ENCODE measurements at regions not wholly inside any gene's neighbourhood (a gene's known extent, or its start where the extent isn't known, plus 50 kb on each side); places are given as distances from the start of the nearest gene placed in this dataset.

DNA sequence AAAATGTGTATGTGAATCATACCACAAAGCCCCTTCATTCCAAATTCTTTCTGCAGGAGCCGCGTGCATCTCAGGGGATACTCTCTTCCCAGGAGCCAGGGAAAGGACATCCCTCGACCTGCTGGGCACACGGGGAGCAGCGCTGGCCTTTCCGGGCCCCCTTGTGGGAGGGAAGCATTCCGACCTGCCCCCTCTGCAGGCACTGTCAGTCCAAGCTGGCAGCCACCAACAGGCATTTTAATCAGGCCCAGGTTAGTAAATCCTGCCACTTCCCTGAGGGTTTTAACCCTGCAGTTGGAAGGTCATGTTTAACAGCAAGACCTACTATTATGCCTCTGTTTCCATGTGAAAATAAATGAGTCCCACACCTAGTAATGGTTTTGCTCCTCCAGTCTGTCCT is 391.5 kb downstream of the SHANK2 start:
- H3K27me3 ChIP-seq: no peaks in the 10 kb centered on the region
- intact Hi-C loops (cut with DNase I): no loop called here
- no peaks in the 10 kb centered on the region for H3K36me3 ChIP-seq
- no peak for DNase-seq
- TF ChIP-seq, protein P1, sequence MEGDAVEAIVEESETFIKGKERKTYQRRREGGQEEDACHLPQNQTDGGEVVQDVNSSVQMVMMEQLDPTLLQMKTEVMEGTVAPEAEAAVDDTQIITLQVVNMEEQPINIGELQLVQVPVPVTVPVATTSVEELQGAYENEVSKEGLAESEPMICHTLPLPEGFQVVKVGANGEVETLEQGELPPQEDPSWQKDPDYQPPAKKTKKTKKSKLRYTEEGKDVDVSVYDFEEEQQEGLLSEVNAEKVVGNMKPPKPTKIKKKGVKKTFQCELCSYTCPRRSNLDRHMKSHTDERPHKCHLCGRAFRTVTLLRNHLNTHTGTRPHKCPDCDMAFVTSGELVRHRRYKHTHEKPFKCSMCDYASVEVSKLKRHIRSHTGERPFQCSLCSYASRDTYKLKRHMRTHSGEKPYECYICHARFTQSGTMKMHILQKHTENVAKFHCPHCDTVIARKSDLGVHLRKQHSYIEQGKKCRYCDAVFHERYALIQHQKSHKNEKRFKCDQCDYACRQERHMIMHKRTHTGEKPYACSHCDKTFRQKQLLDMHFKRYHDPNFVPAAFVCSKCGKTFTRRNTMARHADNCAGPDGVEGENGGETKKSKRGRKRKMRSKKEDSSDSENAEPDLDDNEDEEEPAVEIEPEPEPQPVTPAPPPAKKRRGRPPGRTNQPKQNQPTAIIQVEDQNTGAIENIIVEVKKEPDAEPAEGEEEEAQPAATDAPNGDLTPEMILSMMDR (IDR thresholded peaks at IDR 0.05): no peak
- no peak for TF ChIP-seq POLR2A (IDR thresholded peaks at IDR 0.05)
- H3K9me3 ChIP-seq: no peaks in the 10 kb centered on the region
- WGBS, 2 donors: 69 to 78% methylated on average over 7 of the region's 7 CpGs
- H3K27ac ChIP-seq: no peak overlapping the region
- no peak overlapping the region for H3K4me3 ChIP-seq (replicated peaks in 1 of 3)
- H3K4me1 ChIP-seq: peaks cover 0 to 8% of the 10 kb centered on the region in 2 donors

DNA sequence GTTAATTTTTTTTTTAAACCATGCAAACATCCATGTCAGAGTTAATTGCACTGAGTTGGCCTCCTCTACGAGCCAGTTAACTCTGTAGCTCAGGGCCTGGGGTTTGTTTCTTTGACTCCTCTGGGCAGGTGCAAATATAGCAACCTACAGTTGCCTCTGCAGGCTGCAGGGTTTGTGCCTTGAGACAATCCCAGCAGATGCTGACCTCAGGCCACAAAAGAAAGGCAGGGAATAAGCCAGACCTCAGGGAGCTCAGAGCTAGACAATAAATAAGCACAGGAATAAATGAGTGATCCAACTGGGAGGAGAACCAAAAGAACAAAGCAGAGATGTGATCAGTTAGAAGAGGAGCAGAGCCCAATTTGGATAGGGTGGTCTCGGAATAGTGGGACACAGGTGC is 390.8 kb downstream of the SHANK2 start:
- no peak for DNase-seq

DNA sequence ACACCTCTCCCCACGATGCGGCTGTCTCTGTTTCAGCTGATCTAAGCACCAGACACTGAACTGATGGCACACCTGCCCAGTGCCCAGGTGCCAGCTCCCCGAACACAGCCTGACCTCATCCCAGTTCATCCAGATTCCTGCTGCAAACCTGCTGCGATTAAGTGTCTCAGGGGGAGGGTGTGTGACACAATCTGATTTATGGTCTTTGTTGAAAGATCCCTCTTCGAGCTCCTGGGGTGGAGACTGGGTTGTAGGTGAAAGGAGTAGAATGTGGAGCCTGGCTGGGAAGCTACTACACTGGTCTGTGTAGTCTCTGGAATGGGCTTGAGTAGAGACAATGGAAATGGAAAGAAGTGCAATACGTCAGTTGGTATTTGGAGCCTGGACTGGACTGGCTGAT is 390.3 kb downstream of the SHANK2 start:
- H3K4me3 ChIP-seq (replicated peaks in 1 of 3): no peak overlapping the region
- TF ChIP-seq, protein P1 (IDR thresholded peaks at IDR 0.05): no peak
- no peak for TF ChIP-seq POLR2A (IDR thresholded peaks at IDR 0.05)
- no peaks in the 10 kb centered on the region for H3K27me3 ChIP-seq
- H3K4me1 ChIP-seq: peaks cover 0 to 3% of the 10 kb centered on the region in 2 donors
- no peak overlapping the region for H3K27ac ChIP-seq
- H3K9me3 ChIP-seq: no peaks in the 10 kb centered on the region
- intact Hi-C loops (cut with DNase I): no loop called here
- DNase-seq: no peak
- 82 to 88% methylated on average over 5 to 6 of the region's 6 CpGs for WGBS, 2 donors
- no peaks in the 10 kb centered on the region for H3K36me3 ChIP-seq

More for the DNA sequence above, 390.8 kb downstream of the SHANK2 start:
- Histone ChIP-seq H3K4me1 (peaks cover 0 to 8% of the 10 kb centered on the region in 2 donors), H3K27ac (no peak overlapping the region), H3K9me3 (no peaks in the 10 kb centered on the region), H3K4me3 (replicated peaks in 1 of 3) (no peak overlapping the region), H3K27me3 (no peaks in the 10 kb centered on the region), H3K36me3 (no peaks in the 10 kb centered on the region)
- WGBS, 2 donors: 79 to 80% methylated on average over 2 of the region's 2 CpGs
- intact Hi-C loops (cut with DNase I): no loop called here
- TF ChIP-seq, protein P1 (IDR thresholded peaks at IDR 0.05): no peak
- no peak for TF ChIP-seq POLR2A (IDR thresholded peaks at IDR 0.05)

DNA sequence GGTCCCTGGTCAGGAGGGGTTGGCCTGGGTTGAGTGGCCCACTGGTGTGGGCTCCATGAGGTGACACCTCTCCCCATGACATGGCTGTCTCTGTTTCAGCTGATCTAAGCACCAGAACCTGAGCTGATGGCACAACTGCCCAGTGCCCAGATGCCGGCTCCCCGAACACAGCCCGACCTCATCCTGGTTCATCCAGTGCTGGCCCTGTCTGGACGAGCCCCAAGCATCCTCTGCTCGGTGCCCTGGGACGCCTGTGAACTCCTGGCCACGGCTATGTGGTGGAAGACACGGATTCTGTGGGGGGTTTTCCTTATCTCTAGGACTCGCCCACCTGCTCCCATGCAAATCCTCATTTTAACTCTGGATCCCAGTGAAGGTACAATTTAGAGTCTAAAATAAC is 389.2 kb downstream of the SHANK2 start:
- Histone ChIP-seq H3K36me3 (no peaks in the 10 kb centered on the region), H3K27me3 (no peaks in the 10 kb centered on the region), H3K4me3 (replicated peaks in 1 of 3) (no peak overlapping the region), H3K4me1 (no peaks in the 10 kb centered on the region), H3K27ac (no peak overlapping the region), H3K9me3 (no peaks in the 10 kb centered on the region)
- TF ChIP-seq, protein P1 (IDR thresholded peaks at IDR 0.05): no peak
- TF ChIP-seq POLR2A (IDR thresholded peaks at IDR 0.05): no peak
- WGBS, 2 donors: 92 to 96% methylated on average over 9 of the region's 9 CpGs
- intact Hi-C loops (cut with DNase I): no loop called here
- no peak for DNase-seq

DNA sequence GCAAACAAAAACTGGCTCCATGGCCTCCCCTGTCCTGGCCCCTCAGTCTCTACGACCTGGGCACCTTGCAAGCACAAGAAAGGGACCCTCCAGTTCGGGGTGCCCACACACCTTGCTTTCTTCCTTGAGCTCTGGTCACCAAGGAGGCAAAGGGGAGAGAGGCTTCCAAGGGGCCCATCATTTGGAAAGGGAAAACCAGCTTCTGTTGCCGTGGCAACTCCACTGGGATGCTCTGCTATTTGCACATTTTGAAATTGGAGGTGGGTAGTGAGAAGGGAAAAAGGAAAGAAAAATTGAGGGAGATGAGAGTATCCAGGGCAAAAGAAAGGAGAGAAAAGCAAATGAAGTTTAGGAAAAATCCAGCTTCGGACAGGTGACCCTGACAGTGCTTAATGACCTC is 388.4 kb downstream of the SHANK2 start:
- no peaks in the 10 kb centered on the region for H3K27me3 ChIP-seq
- no peaks in the 10 kb centered on the region for H3K36me3 ChIP-seq
- no peak for TF ChIP-seq POLR2A (IDR thresholded peaks at IDR 0.05)
- TF ChIP-seq, protein P1 (IDR thresholded peaks at IDR 0.05): no peak
- intact Hi-C loops (cut with DNase I): no loop called here
- no peak for DNase-seq
- no peak overlapping the region for H3K27ac ChIP-seq
- 88 to 91% methylated on average over 4 of the region's 4 CpGs for WGBS, 2 donors
- H3K9me3 ChIP-seq: no peaks in the 10 kb centered on the region
- no peak overlapping the region for H3K4me3 ChIP-seq (replicated peaks in 1 of 3)
- H3K4me1 ChIP-seq: no peaks in the 10 kb centered on the region

All from thyroid gland (tissue), 4 donors.